WI38 (cell line): ENCODE measurements at regions not wholly inside any gene's neighbourhood (a gene's known extent, or its start where the extent isn't known, plus 50 kb on each side); places are given as distances from the start of the nearest gene placed in this dataset.

Experiments used
- H3K4me3 ChIP-seq: 2 replicates; pipeline ENCODE4 v1.5.1; 2011; ENCODE audit warnings: low read depth, mild to moderate bottlenecking, control low read depth, low read length
- TF ChIP-seq, protein P1 (sequence below): IDR thresholded peaks from 2 replicates; pipeline ENCODE4 v1.5.1; 2012; ENCODE audit warnings: low read depth, mild to moderate bottlenecking, control low read depth, low read length

DNA sequence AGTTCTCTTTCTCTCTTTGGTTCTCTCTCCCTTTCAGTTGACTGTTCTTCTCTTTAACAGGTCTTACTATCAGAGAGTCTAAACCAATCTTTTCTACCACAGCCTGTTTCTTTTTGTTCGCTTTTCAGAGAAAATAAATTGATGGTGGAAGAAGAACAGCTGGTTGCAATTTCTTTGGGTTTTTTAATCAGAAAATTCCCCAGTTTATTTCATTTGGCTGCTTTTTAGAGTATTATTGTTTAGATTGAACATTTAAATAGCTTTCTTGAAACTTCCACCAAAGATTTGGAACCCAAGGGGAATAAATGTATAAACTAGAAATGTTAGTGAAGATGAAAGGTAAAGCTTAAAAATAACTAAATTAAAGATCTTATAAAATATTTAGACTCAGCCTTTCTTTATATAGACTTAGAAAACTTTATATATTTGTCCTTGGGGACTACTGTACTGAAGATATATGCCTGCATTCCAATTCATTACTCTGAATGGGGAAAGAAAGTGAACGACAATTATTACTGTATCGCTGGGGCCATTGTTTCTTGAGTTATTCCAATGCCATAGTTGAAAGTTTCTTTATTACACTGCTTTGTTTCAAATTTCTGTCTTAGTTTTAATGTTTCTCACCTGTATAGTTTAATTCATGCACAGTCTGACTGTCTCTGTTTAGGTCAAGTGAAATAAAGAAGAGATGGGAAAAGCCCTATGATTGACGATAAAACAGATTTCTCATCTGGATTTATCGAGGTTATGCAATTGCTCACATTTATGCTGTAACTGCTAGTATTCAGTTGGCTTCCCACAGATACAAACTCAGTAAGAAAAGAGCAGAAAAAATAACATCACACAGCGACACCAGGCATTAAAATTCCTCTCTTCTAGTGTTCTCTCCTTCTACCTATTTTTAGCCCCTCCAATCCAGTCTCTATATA, 169.4 kb upstream of the CSNK1A1L start:
- no peak overlapping the region for H3K4me3 ChIP-seq
- TF ChIP-seq, protein P1, sequence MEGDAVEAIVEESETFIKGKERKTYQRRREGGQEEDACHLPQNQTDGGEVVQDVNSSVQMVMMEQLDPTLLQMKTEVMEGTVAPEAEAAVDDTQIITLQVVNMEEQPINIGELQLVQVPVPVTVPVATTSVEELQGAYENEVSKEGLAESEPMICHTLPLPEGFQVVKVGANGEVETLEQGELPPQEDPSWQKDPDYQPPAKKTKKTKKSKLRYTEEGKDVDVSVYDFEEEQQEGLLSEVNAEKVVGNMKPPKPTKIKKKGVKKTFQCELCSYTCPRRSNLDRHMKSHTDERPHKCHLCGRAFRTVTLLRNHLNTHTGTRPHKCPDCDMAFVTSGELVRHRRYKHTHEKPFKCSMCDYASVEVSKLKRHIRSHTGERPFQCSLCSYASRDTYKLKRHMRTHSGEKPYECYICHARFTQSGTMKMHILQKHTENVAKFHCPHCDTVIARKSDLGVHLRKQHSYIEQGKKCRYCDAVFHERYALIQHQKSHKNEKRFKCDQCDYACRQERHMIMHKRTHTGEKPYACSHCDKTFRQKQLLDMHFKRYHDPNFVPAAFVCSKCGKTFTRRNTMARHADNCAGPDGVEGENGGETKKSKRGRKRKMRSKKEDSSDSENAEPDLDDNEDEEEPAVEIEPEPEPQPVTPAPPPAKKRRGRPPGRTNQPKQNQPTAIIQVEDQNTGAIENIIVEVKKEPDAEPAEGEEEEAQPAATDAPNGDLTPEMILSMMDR, result no peak

DNA sequence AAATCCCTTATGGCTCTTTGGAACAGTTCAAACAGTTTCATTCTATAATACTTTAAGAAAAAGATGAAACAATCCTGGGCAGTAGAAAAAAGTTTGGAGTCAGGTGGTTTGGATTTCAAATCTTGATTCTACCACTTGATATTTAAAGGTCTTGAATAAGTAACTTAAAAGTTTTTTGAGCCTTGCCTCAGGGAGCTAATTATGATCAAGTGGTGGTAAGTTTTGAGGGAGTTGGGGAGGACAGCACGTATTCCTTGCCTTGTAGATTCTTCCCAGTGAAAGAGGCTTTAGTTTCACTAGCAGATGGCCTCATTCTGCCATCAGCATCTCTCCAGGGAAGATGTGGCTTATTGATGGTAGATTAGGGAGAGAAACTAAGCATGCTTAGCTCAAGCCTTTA, 168.4 kb upstream of the CSNK1A1L start:
- H3K4me3 ChIP-seq, result no peak overlapping the region
- TF ChIP-seq, protein P1, result no peak

GRCh38 chr13:37270226-37271001, 164.9 kb upstream of the CSNK1A1L start:
- TF ChIP-seq, protein P1, result no peak
- H3K4me3 ChIP-seq, result no peak overlapping the region

DNA sequence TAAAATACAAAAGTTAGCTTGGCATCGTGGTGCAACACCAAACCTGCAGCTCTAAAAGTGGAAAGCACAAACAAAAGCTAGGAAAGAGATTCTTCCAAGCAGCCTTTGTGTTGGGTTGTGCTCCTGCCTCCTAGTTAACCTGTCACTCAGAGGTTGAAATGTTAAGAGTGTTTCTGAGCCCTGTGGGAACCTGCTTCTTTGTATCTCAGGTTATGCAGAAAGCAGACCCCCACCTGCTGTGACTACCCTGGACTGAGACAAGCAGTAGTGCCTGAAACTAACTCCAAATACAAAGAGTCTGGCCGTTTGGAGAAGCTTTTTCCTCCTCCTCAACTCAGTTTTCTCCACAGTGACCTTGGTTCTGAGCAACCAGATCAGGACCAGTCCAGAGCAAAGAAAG, 158.4 kb upstream of the CSNK1A1L start:
- no peak overlapping the region for H3K4me3 ChIP-seq
- TF ChIP-seq, protein P1, result no peak

- H3K4me3 ChIP-seq, result no peak overlapping the region
- TF ChIP-seq, protein P1, result no peak
These were observed 152.2 kb upstream of the CSNK1A1L start for GRCh38 chr13:37257706-37258105.

GRCh38 chr13:37257051-37257450, 151.6 kb upstream of the CSNK1A1L start:
- no peak overlapping the region for H3K4me3 ChIP-seq
- TF ChIP-seq, protein P1, result no peak

DNA sequence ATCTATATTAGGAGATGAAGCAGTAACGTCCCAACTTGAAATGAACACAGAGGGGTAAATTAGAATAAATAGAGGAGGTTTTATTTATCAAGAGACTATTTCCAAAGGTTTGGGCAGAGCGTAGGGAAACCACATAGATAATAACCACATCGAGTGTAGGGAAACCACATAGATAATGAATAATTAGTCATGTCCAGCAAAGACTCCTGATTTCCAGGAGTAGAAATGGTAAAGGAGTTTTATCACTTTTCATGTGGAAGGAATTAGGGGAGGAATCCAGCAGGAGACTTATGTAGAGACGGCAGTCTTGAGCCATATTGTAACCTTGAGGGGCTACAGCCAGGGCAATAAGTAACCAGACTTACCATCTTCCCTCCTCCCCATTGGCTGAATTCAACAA, 136.3 kb upstream of the CSNK1A1L start:
- no peak overlapping the region for H3K4me3 ChIP-seq
- TF ChIP-seq, protein P1, result no peak
